A549 (cell line): ENCODE measurements at regions not wholly inside any gene's neighbourhood (a gene's known extent, or its start where the extent isn't known, plus 50 kb on each side); places are given as distances from the start of the nearest gene placed in this dataset.

ENCODE experiments used
- CBX8 ChIP-seq: fragments of 200-600 bp; sonication (generic); IDR thresholded peaks from 2 replicates; pipeline ENCODE4 v1.6.1; 2016
- CTCF ChIP-seq: fragments of >200 bp; sonication (Bioruptor Twin); formaldehyde crosslinking; IDR thresholded peaks from 3 replicates; pipeline ENCODE4 v1.5.1; 2016
- EP300 ChIP-seq, 2 experiments: fragments of >200 bp; sonication (Bioruptor Twin); formaldehyde crosslinking; IDR thresholded peaks; 2 replicates in 1 of 2; 3 replicates in 1 of 2; pipeline ENCODE4 v1.6.1; 2016 to 2017
- HOXB5 ChIP-seq: fragments of 250-450 bp; sonication (Bioruptor Pico); IDR thresholded peaks from 2 replicates; pipeline ENCODE4 v1.5.0; 2020; ENCODE audit warnings: mild to moderate bottlenecking, moderate library complexity
- MAX ChIP-seq: IDR thresholded peaks from 2 replicates; pipeline ENCODE4 v1.6.1; 2012
- NFE2L2 ChIP-seq: fragments of 150-350 bp; conservative IDR thresholded peaks from 2 replicates; pipeline ENCODE4 v1.6.1; 2014; ENCODE audit warnings: low read length
- PBX3 ChIP-seq: IDR thresholded peaks from 2 replicates; pipeline ENCODE4 v1.6.1; 2012
- POLR2A ChIP-seq: IDR thresholded peaks from 2 replicates; pipeline ENCODE4 v1.6.1; 2012; ENCODE audit warnings: mild to moderate bottlenecking, low read length
- RNF2 ChIP-seq: fragments of 200-600 bp; sonication (generic); IDR thresholded peaks from 2 replicates; pipeline ENCODE4 v1.6.1; 2016; ENCODE audit warnings: low read depth, mild to moderate bottlenecking, antibody characterized with exemption, moderate library complexity, borderline replicate concordance
- USF2 ChIP-seq: fragments of 450-650 bp; IDR thresholded peaks from 2 replicates; pipeline ENCODE4 v1.6.1; 2014; ENCODE audit warnings: antibody characterized with exemption

GRCh38 chr2:107363806-107364205 is 462.9 kb upstream of the RGPD4 start:
- TF ChIP-seq CTCF (no peak), POLR2A (no peak), PBX3 (no peak), HOXB5 (CRISPR knock-in tag) (no peak), USF2 (no peak), NFE2L2 (no peak), EP300 (IDR thresholded peaks at IDR 0.05) (no peak), MAX (no peak), RNF2 (no peak), CBX8 (no peak)
